Fibroblast of pulmonary artery (primary cell): ENCODE measurements at regions not wholly inside any gene's neighbourhood (a gene's known extent, or its start where the extent isn't known, plus 50 kb on each side); places are given as distances from the start of the nearest gene placed in this dataset.
"Not testable (repeated sequence)": the region's sequence is repeated elsewhere in the genome, so short reads cannot be mapped to it uniquely, and the experiment has no call there.

ENCODE experiments used
- DNase-seq: peaks from one replicate; pipeline ENCODE4 v3.0.0-alpha.2; 2010; ENCODE audit warnings: low read depth
- H3K4me3 ChIP-seq: replicated peaks from 2 replicates; pipeline ENCODE4 v1.5.1; 2011; ENCODE audit warnings: low read depth, mild to moderate bottlenecking, control low read depth, low read length, moderate library complexity
- TF ChIP-seq, protein P1 (sequence below): IDR thresholded peaks from 2 replicates; pipeline ENCODE4 v1.5.1; 2011; ENCODE audit warnings: mild to moderate bottlenecking, control low read depth, low read length, inconsistent platforms; ENCODE audit errors: missing control alignments

- H3K4me3 ChIP-seq: no peak overlapping the region
- TF ChIP-seq, protein P1, sequence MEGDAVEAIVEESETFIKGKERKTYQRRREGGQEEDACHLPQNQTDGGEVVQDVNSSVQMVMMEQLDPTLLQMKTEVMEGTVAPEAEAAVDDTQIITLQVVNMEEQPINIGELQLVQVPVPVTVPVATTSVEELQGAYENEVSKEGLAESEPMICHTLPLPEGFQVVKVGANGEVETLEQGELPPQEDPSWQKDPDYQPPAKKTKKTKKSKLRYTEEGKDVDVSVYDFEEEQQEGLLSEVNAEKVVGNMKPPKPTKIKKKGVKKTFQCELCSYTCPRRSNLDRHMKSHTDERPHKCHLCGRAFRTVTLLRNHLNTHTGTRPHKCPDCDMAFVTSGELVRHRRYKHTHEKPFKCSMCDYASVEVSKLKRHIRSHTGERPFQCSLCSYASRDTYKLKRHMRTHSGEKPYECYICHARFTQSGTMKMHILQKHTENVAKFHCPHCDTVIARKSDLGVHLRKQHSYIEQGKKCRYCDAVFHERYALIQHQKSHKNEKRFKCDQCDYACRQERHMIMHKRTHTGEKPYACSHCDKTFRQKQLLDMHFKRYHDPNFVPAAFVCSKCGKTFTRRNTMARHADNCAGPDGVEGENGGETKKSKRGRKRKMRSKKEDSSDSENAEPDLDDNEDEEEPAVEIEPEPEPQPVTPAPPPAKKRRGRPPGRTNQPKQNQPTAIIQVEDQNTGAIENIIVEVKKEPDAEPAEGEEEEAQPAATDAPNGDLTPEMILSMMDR: no peak
- no peak for DNase-seq
These were observed 162.3 kb upstream of the POGK start for GRCh38 chr1:166676981-166677380.

GRCh38 chr1:166679369-166679768 is 159.9 kb upstream of the POGK start:
- no peak for DNase-seq
- no peak overlapping the region for H3K4me3 ChIP-seq
- TF ChIP-seq, protein P1: no peak

GRCh38 chr1:166682588-166682987 is 156.7 kb upstream of the POGK start:
- TF ChIP-seq, protein P1: no peak
- no peak overlapping the region for H3K4me3 ChIP-seq
- DNase-seq: no peak

GRCh38 chr1:166684669-166685068 is 154.6 kb upstream of the POGK start:
- not testable (repeated sequence) for H3K4me3 ChIP-seq, DNase-seq

- no peak for DNase-seq
These were observed 154.1 kb upstream of the POGK start for GRCh38 chr1:166685200-166685599.

DNA sequence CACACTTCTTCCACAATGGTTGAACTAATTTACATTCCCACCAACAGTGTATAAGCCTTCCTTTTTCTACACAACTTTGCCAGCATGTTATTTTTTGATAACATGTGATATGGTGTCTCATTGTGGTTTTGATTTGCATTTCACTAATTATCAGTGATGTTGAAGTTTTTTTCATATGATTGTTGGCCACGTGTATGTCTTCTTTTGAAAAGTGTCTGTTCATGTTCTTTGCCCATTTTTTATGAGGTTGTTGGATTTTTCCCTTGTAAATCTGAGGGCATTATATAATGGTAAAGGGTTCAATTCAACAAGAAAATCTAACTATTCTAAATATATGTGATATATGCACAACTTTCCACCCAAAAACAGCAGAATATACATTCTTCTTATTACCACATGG is 153.4 kb upstream of the POGK start:
- not testable (repeated sequence) for H3K4me3 ChIP-seq, DNase-seq

More at GRCh38 chr1:166685200-166685599, 154.1 kb upstream of the POGK start:
- H3K4me3 ChIP-seq: no peak overlapping the region
- TF ChIP-seq, protein P1: no peak

- DNase-seq, H3K4me3 ChIP-seq: not testable (repeated sequence)
These were observed 148.7 kb upstream of the POGK start for GRCh38 chr1:166690596-166690995.

DNA sequence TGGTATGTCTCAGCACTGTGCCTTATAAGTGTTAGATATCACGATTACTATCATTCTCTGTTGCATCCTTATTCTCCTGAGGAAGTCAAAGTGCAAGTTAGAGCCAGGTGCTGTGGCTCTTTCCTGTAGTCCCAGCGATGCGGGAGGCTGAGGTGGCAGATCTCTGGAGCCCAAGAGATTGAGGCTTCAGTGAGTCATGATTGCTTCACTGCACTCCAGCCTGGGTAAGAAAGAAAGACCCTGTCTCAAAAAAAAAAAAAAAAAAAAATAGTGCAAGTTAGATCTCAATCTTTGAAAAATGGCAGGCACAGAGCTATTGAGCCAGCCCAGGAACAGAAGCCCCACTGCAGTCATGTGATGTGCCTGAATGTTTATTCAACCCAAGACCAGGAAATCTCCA is 147.8 kb upstream of the POGK start:
- no peak for DNase-seq
- TF ChIP-seq, protein P1: no peak
- no peak overlapping the region for H3K4me3 ChIP-seq

DNA sequence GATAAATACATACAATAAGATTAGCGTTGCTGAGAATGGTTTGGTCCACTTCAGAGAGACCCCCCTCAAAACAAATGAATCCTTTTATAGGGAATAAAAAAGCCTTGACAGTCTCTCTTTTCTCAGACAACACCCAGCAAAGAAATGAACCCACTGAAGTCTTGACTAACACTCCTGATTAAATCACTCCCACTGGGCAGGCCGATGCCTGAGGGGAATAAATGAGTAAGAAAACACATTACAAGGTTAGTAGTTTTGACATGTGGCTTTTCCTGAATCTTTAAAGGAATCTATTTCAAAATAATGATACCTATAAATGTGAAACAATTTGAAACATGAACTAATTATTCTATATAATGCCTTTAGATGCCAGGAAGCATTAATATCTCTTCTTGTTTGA is 146.9 kb upstream of the POGK start:
- no peak for DNase-seq
- TF ChIP-seq, protein P1: no peak
- no peak overlapping the region for H3K4me3 ChIP-seq
